HepG2 (cell line): ENCODE measurements at regions not wholly inside any gene's neighbourhood (a gene's known extent, or its start where the extent isn't known, plus 50 kb on each side); places are given as distances from the start of the nearest gene placed in this dataset.

Source experiments
- ATAC-seq: fragments of 200-7000 bp; cut with Tn5 transposase; 3 replicates; pipeline ENCODE4 v1.9.1; 2020; ENCODE audit warnings: mild to moderate bottlenecking, moderate library complexity
- BruUV-seq: library from RNA; stranded (reverse); fragments of 400-500 nt; replicated peaks from 2 replicates; lab custom pipeline; 2021; lab: Mats Ljungman, UMichigan
- CTCF ChIA-PET: fragments of 300-600 bp; formaldehyde crosslinking; extraction: SDS; loops from one replicate; lab custom pipeline; 2021; ENCODE audit warnings: low total read pairs, inconsistent platforms, low intra/inter-chr PET ratio; lab: Yijun Ruan, JAX
- POLR2A ChIA-PET: fragments of 350-600 bp; sonication (Branson Sonifier 250); formaldehyde crosslinking; loops from one replicate; lab custom pipeline; 2020; ENCODE audit warnings: antibody characterized with exemption, inconsistent platforms; lab: Yijun Ruan, JAX
- DNase-seq: peaks from one replicate; pipeline ENCODE4 v3.0.0-alpha.2; 2015; ENCODE audit warnings: low spot score
- FAIRE-seq: peaks from 3 replicates; lab custom pipeline; 2011; peaks lifted over from hg19 to GRCh38; lab: Jason Lieb, UNC
- H2AFZ ChIP-seq: one replicate; pipeline ENCODE4 v1.6.1; 2011; ENCODE audit warnings: low read length, inconsistent platforms
- H3K27ac ChIP-seq: fragments of 300-600 bp; 3 replicates; pipeline ENCODE4 v1.8.0; 2011; ENCODE audit warnings: mixed run types, mild to moderate bottlenecking, mixed read lengths, low read length, inconsistent platforms; ENCODE audit not compliant: insufficient read depth; ENCODE audit errors: extremely low read length
- H3K27me3 ChIP-seq, 2 experiments: fragments of 200-600 bp in 1 of 2; 2 replicates in 1 of 2; 3 replicates in 1 of 2; pipeline versions ENCODE4 v1.6.0 to v1.8.0; 2011; ENCODE audit warnings: low read length in 2 of 2, mild to moderate bottlenecking in 2 of 2, moderate library complexity in 2 of 2, inconsistent platforms in 1 of 2; ENCODE audit not compliant: insufficient read depth in 2 of 2, control insufficient read depth in 1 of 2
- H3K36me3 ChIP-seq, 2 experiments: fragments of 200-600 bp in 1 of 2; replicated peaks in 1 of 2; 2 replicates in 1 of 2; 3 replicates in 1 of 2; pipeline versions ENCODE4 v1.5.1 to v1.8.0; 2011; ENCODE audit warnings: low read length in 2 of 2, inconsistent platforms in 1 of 2; ENCODE audit not compliant: insufficient read depth in 2 of 2, control insufficient read depth in 1 of 2
- H3K4me1 ChIP-seq: 2 replicates; pipeline ENCODE4 v1.5.1; 2012; ENCODE audit warnings: low read length, inconsistent platforms; ENCODE audit not compliant: insufficient read depth
- H3K4me2 ChIP-seq: 2 replicates; pipeline ENCODE4 v1.6.0; 2011; ENCODE audit warnings: low read depth, low read length, inconsistent platforms
- H3K4me3 ChIP-seq, 3 experiments: fragments of 200-600 bp in 1 of 3; sonication (generic), shearing (Covaris generic) in 1 of 3; replicated peaks in 1 of 3; 2 replicates each; pipeline ENCODE4 v1.5.1; 2011 to 2016; ENCODE audit warnings: low read length in 3 of 3, inconsistent platforms in 2 of 3, low read depth in 2 of 3, mild to moderate bottlenecking in 2 of 3, control low read depth in 1 of 3, mixed read lengths in 1 of 3; ENCODE audit not compliant: insufficient read depth in 1 of 3
- H3K79me2 ChIP-seq: one replicate; pipeline ENCODE4 v1.6.1; 2011; ENCODE audit warnings: low read length, inconsistent platforms; ENCODE audit not compliant: insufficient read depth
- H3K9ac ChIP-seq: 2 replicates; pipeline ENCODE4 v1.6.0; 2011; ENCODE audit warnings: mild to moderate bottlenecking, low read depth, low read length, inconsistent platforms; ENCODE audit not compliant: insufficient read depth
- H3K9me3 ChIP-seq: 2 replicates; pipeline ENCODE4 v1.5.1; 2012; ENCODE audit warnings: mild to moderate bottlenecking, low read length
- H4K20me1 ChIP-seq: 2 replicates; pipeline ENCODE4 v1.6.0; 2011; ENCODE audit warnings: inconsistent platforms, mild to moderate bottlenecking, low read length, moderate library complexity; ENCODE audit not compliant: insufficient read depth
- BRCA1 ChIP-seq: sonication (generic); formaldehyde crosslinking; IDR thresholded peaks from 2 replicates; pipeline ENCODE4 v1.4.0; 2020; ENCODE audit warnings: missing genetic modification reagents
- FLYWCH1 ChIP-seq: sonication (generic); formaldehyde crosslinking; IDR thresholded peaks from 2 replicates; pipeline ENCODE4 v1.8.1; 2023; ENCODE audit warnings: mild to moderate bottlenecking, missing genetic modification reagents
- FOXC1 ChIP-seq: sonication (generic); formaldehyde crosslinking; IDR thresholded peaks from 2 replicates; pipeline ENCODE4 v1.8.0; 2022; ENCODE audit warnings: mild to moderate bottlenecking, missing genetic modification reagents, borderline replicate concordance
- HMG20A ChIP-seq: IDR thresholded peaks from 2 replicates; pipeline ENCODE4 v1.6.1; 2016; ENCODE audit warnings: borderline replicate concordance
- POGZ ChIP-seq: sonication (generic); formaldehyde crosslinking; IDR thresholded peaks from 2 replicates; pipeline ENCODE4 v1.4.0; 2020; ENCODE audit warnings: mild to moderate bottlenecking, missing genetic modification reagents
- RARG ChIP-seq: sonication (generic); formaldehyde crosslinking; IDR thresholded peaks from 2 replicates; pipeline ENCODE4 v1.4.0; 2020; ENCODE audit warnings: low read depth, mild to moderate bottlenecking, missing genetic modification reagents
- RCOR2 ChIP-seq: IDR thresholded peaks from 2 replicates; pipeline ENCODE4 v1.6.1; 2016; ENCODE audit warnings: missing biosample characterization, missing genetic modification reagents
- RFX1 ChIP-seq: fragments of 450-650 bp; IDR thresholded peaks from 2 replicates; pipeline ENCODE4 v1.6.1; 2017
- SKI ChIP-seq: fragments of 450-650 bp; IDR thresholded peaks from one replicate; pipeline ENCODE4 v1.6.1; 2018; ENCODE audit warnings: mild to moderate bottlenecking; ENCODE audit not compliant: partially characterized antibody
- SMAD1 ChIP-seq: sonication (generic); formaldehyde crosslinking; IDR thresholded peaks from 2 replicates; pipeline ENCODE4 v1.4.0; 2020; ENCODE audit warnings: missing genetic modification reagents, low read depth, mild to moderate bottlenecking, borderline replicate concordance
- ZFP90 ChIP-seq: sonication (generic); formaldehyde crosslinking; IDR thresholded peaks from 2 replicates; pipeline ENCODE4 v1.8.0; 2022; ENCODE audit warnings: missing genetic modification reagents, mild to moderate bottlenecking, inconsistent platforms, borderline replicate concordance
- ZKSCAN1 ChIP-seq: fragments of 150-350 bp; IDR thresholded peaks from 2 replicates; pipeline ENCODE4 v1.6.1; 2014; ENCODE audit warnings: low read length
- ZNF205 ChIP-seq: IDR thresholded peaks from 2 replicates; pipeline ENCODE4 v1.6.1; 2018; ENCODE audit warnings: missing biosample characterization, missing genetic modification reagents
- ZNF296 ChIP-seq: sonication (generic); formaldehyde crosslinking; conservative IDR thresholded peaks from 2 replicates; pipeline ENCODE4 v1.5.0; 2020; ENCODE audit warnings: mild to moderate bottlenecking, missing genetic modification reagents
- ZNF569 ChIP-seq: sonication (generic); formaldehyde crosslinking; IDR thresholded peaks from 2 replicates; pipeline ENCODE4 v1.5.0; 2020; ENCODE audit warnings: mild to moderate bottlenecking, missing genetic modification reagents, moderate library complexity, borderline replicate concordance
- WGBS: methylation state at CpG from one replicate; pipeline ENCODE4 v1.1.6; 2017; ENCODE audit warnings: low lambda C conversion rate; 5-methylcytosine and 5-hydroxymethylcytosine counted together
- in situ Hi-C: cut with HindIII; loops from 2 replicates; pipeline ENCODE4 v1.10.0; 2017; ENCODE audit warnings: low pct_unique_long_range_greater_than_20kb; ENCODE audit not compliant: extremely low pct_ligation_motif_present
- intact Hi-C: fragments of 100-400 bp; cut with micrococcal nuclease; formaldehyde crosslinking; loops from one replicate; pipeline ENCODE4 v1.10.0; 2022; ENCODE audit not compliant: unreplicated experiment
- TF ChIP-seq, protein P1 (sequence below): sonication (generic); formaldehyde crosslinking; IDR thresholded peaks from 2 replicates; pipeline ENCODE4 v1.4.0; 2020; ENCODE audit warnings: missing genetic modification reagents, borderline replicate concordance
- TF ChIP-seq, protein P2 (sequence below): IDR thresholded peaks from 2 replicates; pipeline ENCODE4 v1.6.1; 2012; ENCODE audit warnings: low read length, improper control_type of control experiment
- TF ChIP-seq, protein P3 (sequence below): sonication (generic); formaldehyde crosslinking; IDR thresholded peaks from 2 replicates; pipeline ENCODE4 v1.4.0; 2020; ENCODE audit warnings: mild to moderate bottlenecking, missing genetic modification reagents, borderline replicate concordance

DNA sequence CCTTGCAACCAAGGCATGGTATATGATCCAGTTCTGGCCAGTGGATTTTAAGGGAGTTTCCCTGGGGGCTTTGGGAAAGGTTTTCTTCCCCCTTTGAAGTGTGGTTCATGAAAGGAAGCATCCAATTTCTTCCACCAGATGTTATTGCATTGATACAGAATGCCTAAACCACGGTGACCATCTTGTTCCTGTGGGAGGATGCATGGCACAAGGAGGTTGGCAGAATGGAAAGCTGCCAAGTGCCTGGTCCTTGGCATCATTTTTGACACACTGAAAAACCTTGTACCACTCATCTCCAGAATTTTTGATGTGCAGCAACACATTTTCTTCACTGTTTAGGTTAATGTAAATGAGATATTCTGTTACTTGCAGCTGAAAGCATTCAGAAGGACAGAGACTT lies 55.2 kb upstream of the CXCR4 start:
- WGBS, result 0% methylated on average over 1 of the region's 1 CpG

More for the DNA sequence above, 55.2 kb upstream of the CXCR4 start:
- H4K20me1 ChIP-seq, result no peaks in the 10 kb centered on the region
- H3K27me3 ChIP-seq, result peaks cover 1 to 6% of the 10 kb centered on the region in 2 experiments; a peak in 2 of 5 replicates
- no peak for TF ChIP-seq RFX1
- TF ChIP-seq, protein P1, sequence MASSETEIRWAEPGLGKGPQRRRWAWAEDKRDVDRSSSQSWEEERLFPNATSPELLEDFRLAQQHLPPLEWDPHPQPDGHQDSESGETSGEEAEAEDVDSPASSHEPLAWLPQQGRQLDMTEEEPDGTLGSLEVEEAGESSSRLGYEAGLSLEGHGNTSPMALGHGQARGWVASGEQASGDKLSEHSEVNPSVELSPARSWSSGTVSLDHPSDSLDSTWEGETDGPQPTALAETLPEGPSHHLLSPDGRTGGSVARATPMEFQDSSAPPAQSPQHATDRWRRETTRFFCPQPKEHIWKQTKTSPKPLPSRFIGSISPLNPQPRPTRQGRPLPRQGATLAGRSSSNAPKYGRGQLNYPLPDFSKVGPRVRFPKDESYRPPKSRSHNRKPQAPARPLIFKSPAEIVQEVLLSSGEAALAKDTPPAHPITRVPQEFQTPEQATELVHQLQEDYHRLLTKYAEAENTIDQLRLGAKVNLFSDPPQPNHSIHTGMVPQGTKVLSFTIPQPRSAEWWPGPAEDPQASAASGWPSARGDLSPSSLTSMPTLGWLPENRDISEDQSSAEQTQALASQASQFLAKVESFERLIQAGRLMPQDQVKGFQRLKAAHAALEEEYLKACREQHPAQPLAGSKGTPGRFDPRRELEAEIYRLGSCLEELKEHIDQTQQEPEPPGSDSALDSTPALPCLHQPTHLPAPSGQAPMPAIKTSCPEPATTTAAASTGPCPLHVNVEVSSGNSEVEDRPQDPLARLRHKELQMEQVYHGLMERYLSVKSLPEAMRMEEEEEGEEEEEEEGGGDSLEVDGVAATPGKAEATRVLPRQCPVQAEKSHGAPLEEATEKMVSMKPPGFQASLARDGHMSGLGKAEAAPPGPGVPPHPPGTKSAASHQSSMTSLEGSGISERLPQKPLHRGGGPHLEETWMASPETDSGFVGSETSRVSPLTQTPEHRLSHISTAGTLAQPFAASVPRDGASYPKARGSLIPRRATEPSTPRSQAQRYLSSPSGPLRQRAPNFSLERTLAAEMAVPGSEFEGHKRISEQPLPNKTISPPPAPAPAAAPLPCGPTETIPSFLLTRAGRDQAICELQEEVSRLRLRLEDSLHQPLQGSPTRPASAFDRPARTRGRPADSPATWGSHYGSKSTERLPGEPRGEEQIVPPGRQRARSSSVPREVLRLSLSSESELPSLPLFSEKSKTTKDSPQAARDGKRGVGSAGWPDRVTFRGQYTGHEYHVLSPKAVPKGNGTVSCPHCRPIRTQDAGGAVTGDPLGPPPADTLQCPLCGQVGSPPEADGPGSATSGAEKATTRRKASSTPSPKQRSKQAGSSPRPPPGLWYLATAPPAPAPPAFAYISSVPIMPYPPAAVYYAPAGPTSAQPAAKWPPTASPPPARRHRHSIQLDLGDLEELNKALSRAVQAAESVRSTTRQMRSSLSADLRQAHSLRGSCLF (CRISPR knock-in tag), result no peak
- no peak for TF ChIP-seq FLYWCH1 (CRISPR knock-in tag)
- TF ChIP-seq RCOR2 (CRISPR knock-in tag), result no peak
- TF ChIP-seq, protein P2, sequence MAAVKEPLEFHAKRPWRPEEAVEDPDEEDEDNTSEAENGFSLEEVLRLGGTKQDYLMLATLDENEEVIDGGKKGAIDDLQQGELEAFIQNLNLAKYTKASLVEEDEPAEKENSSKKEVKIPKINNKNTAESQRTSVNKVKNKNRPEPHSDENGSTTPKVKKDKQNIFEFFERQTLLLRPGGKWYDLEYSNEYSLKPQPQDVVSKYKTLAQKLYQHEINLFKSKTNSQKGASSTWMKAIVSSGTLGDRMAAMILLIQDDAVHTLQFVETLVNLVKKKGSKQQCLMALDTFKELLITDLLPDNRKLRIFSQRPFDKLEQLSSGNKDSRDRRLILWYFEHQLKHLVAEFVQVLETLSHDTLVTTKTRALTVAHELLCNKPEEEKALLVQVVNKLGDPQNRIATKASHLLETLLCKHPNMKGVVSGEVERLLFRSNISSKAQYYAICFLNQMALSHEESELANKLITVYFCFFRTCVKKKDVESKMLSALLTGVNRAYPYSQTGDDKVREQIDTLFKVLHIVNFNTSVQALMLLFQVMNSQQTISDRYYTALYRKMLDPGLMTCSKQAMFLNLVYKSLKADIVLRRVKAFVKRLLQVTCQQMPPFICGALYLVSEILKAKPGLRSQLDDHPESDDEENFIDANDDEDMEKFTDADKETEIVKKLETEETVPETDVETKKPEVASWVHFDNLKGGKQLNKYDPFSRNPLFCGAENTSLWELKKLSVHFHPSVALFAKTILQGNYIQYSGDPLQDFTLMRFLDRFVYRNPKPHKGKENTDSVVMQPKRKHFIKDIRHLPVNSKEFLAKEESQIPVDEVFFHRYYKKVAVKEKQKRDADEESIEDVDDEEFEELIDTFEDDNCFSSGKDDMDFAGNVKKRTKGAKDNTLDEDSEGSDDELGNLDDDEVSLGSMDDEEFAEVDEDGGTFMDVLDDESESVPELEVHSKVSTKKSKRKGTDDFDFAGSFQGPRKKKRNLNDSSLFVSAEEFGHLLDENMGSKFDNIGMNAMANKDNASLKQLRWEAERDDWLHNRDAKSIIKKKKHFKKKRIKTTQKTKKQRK, result no peak
- TF ChIP-seq HMG20A (CRISPR knock-in tag), result no peak
- no peak for TF ChIP-seq POGZ (CRISPR knock-in tag)
- no peak for TF ChIP-seq ZFP90 (CRISPR knock-in tag)
- no peak for TF ChIP-seq ZKSCAN1
- no peak for TF ChIP-seq BRCA1 (CRISPR knock-in tag)
- TF ChIP-seq RARG (CRISPR knock-in tag), result no peak
- no peak for TF ChIP-seq ZNF296 (CRISPR knock-in tag)
- no peak for TF ChIP-seq ZNF569
- TF ChIP-seq FOXC1 (CRISPR knock-in tag), result no peak
- no peak for TF ChIP-seq ZNF205 (CRISPR knock-in tag)
- TF ChIP-seq, protein P3, sequence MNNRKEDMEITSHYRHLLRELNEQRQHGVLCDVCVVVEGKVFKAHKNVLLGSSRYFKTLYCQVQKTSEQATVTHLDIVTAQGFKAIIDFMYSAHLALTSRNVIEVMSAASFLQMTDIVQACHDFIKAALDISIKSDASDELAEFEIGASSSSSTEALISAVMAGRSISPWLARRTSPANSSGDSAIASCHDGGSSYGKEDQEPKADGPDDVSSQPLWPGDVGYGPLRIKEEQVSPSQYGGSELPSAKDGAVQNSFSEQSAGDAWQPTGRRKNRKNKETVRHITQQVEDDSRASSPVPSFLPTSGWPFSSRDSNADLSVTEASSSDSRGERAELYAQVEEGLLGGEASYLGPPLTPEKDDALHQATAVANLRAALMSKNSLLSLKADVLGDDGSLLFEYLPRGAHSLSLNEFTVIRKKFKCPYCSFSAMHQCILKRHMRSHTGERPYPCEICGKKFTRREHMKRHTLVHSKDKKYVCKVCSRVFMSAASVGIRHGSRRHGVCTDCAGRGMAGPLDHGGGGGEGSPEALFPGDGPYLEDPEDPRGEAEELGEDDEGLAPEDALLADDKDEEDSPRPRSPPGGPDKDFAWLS (CRISPR knock-in tag), result no peak
- TF ChIP-seq SMAD1 (CRISPR knock-in tag), result no peak
- TF ChIP-seq SKI, result no peak
- no peaks in the 10 kb centered on the region for H3K9me3 ChIP-seq
- ChIA-PET POLR2A (no interaction called here), CTCF (no interaction called here)
- H3K27ac ChIP-seq, result no peak overlapping the region
- H3K36me3 ChIP-seq, result no peaks in the 10 kb centered on the region
- no peak overlapping the region for H3K4me3 ChIP-seq
- no peak overlapping the region for H3K4me2 ChIP-seq
- ATAC-seq, result no peak
- no peaks in the 10 kb centered on the region for H3K79me2 ChIP-seq
- intact Hi-C loops (no loop called here), in situ Hi-C loops (no loop called here)
- H3K9ac ChIP-seq, result no peak overlapping the region
- no TSS peak for BruUV-seq
- no peak for FAIRE-seq
- H2AFZ ChIP-seq, result no peak overlapping the region
- no peak for DNase-seq
- H3K4me1 ChIP-seq, result peaks cover 7% of the 10 kb centered on the region
